NCI-H524 treated with DMSO at 0.1 percent for 48 hours (cell line): ENCODE measurements at regions not wholly inside any gene's neighbourhood (a gene's known extent, or its start where the extent isn't known, plus 50 kb on each side); places are given as distances from the start of the nearest gene placed in this dataset.
A peak's percentile ranks its signal among the peaks of the same experiment; 100 is the strongest.
"Not testable (repeated sequence)": the region's sequence is repeated elsewhere in the genome, so short reads cannot be mapped to it uniquely, and the experiment has no call there.

Experiments used
- DNase-seq: peaks from one replicate; lab custom pipeline; 2025; lab: John Stamatoyannopoulos, UW

- no peak for DNase-seq
Measured at GRCh38 chr6:105881608-105882007, 204.5 kb upstream of the PRDM1 start.

- DNase-seq, result no peak
Measured at GRCh38 chr6:105880030-105880492, 206.1 kb upstream of the PRDM1 start.

- no peak for DNase-seq
Measured at GRCh38 chr6:105879146-105879545, 207.0 kb upstream of the PRDM1 start.

GRCh38 chr6:105875974-105876640 is 210.0 kb upstream of the PRDM1 start:
- no peak for DNase-seq

GRCh38 chr6:105874835-105875626 is 211.1 kb upstream of the PRDM1 start:
- DNase-seq, result no peak

- no peak for DNase-seq
Measured at GRCh38 chr6:105873799-105874198, 212.3 kb upstream of the PRDM1 start.

GRCh38 chr6:105873211-105873704 is 212.9 kb upstream of the PRDM1 start:
- DNase-seq, result no peak

GRCh38 chr6:105872249-105872648 is 213.9 kb upstream of the PRDM1 start:
- no peak for DNase-seq

GRCh38 chr6:105871542-105871941 is 214.6 kb upstream of the PRDM1 start:
- DNase-seq, result no peak

- no peak for DNase-seq
Measured at GRCh38 chr6:105869835-105870440, 216.2 kb upstream of the PRDM1 start.

- DNase-seq, result no peak
Measured at GRCh38 chr6:105868823-105869460, 217.2 kb upstream of the PRDM1 start.

- DNase-seq, result no peak
Measured at GRCh38 chr6:105867821-105868220, 218.3 kb upstream of the PRDM1 start.

GRCh38 chr6:105867277-105867676 is 218.9 kb upstream of the PRDM1 start:
- no peak for DNase-seq

- DNase-seq, result no peak
Measured at GRCh38 chr6:105862936-105863607, 223.1 kb upstream of the PRDM1 start.

- not testable (repeated sequence) for DNase-seq
Measured at GRCh38 chr6:105860927-105861326, 225.2 kb upstream of the PRDM1 start.

- DNase-seq, result no peak
Measured at GRCh38 chr6:105859457-105859856, 226.7 kb upstream of the PRDM1 start.

GRCh38 chr6:105858639-105859038 is 227.5 kb upstream of the PRDM1 start:
- not testable (repeated sequence) for DNase-seq

GRCh38 chr6:105855433-105855832 is 230.7 kb upstream of the PRDM1 start:
- no peak for DNase-seq

GRCh38 chr6:105853979-105854378 is 232.2 kb upstream of the PRDM1 start:
- not testable (repeated sequence) for DNase-seq

- DNase-seq, result no peak
Measured at GRCh38 chr6:105851606-105852005, 234.5 kb upstream of the PRDM1 start.

GRCh38 chr6:105851113-105851580 is 235.0 kb upstream of the PRDM1 start:
- DNase-seq, result peak; percentile 69
